ENCODE measurements at regions not wholly inside any gene's neighbourhood (a gene's known extent, or its start where the extent isn't known, plus 50 kb on each side); places are given as distances from the start of the nearest gene placed in this dataset.
A peak's percentile ranks its signal among the peaks of the same experiment; 100 is the strongest.

DNA sequence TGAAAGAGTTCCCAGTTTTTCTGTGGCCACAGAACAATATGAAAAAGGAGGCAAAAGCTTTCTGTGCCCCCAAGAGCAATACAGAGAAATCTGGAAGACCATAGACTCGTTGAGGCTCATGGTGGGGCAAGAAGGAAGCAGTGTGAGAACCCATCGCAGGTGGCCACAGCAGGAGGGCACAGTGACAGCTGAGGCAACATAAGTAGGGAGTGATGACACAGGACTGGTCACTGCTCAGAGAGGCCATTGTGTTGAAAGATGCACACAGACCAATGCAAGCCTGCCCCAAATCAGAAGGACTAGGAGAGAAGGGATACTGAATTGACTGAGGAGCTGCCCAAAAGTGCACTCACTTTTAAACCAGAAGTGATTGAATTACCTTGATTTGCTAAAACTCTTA is 483.6 kb downstream of the EPHA4 start:
- Histone ChIP-seq H3K27me3 (ENCODE audit: control insufficient read depth, insufficient read depth, low read length) (no peaks in the 10 kb centered on the region), H3K36me3 (ENCODE audit: control insufficient read depth, insufficient read depth, low read length) (no peaks in the 10 kb centered on the region), H3K4me3 (ENCODE audit: low read depth, low read length) (no peak overlapping the region)
- POLR2A ChIA-PET = no interaction called here
- TF ChIP-seq, protein P1, sequence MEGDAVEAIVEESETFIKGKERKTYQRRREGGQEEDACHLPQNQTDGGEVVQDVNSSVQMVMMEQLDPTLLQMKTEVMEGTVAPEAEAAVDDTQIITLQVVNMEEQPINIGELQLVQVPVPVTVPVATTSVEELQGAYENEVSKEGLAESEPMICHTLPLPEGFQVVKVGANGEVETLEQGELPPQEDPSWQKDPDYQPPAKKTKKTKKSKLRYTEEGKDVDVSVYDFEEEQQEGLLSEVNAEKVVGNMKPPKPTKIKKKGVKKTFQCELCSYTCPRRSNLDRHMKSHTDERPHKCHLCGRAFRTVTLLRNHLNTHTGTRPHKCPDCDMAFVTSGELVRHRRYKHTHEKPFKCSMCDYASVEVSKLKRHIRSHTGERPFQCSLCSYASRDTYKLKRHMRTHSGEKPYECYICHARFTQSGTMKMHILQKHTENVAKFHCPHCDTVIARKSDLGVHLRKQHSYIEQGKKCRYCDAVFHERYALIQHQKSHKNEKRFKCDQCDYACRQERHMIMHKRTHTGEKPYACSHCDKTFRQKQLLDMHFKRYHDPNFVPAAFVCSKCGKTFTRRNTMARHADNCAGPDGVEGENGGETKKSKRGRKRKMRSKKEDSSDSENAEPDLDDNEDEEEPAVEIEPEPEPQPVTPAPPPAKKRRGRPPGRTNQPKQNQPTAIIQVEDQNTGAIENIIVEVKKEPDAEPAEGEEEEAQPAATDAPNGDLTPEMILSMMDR (IDR thresholded peaks at IDR 0.05; ENCODE audit: insufficient read depth, low read depth, low read length) = no peak
- CTCF ChIA-PET = interaction anchor here (0.7 to 1.3 kb wide), 3 partner anchors 12 to 55 kb away, joined by 3 to 4 read pairs (median 3); no protein-coding TSS in a partner anchor
- DNase-seq (ENCODE audit: low read depth) = no peak

DNA sequence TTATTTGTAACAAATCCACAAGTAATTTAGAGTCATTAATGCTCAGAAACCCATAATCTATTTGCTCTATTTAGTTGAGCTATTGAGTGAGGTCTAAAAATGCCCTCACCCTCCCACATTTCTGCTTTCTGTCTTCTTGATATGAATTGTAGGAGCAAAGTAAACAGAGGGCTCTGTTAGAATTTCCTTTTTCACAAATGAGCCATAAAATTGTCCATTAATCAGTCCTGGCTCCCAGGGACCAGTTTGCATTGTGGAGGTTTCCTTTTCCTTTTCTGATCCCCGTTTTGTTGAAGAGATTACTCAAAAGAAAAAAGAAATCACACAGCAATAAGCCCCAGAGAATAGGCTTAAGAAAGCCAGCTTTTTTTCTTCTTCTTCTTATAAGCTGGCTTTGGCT is 476.7 kb downstream of the EPHA4 start:
- no peak for DNase-seq (ENCODE audit: low read depth)
- Histone ChIP-seq H3K36me3 (ENCODE audit: control insufficient read depth, insufficient read depth, low read length) (no peaks in the 10 kb centered on the region), H3K4me3 (ENCODE audit: low read depth, low read length) (no peak overlapping the region), H3K27me3 (ENCODE audit: control insufficient read depth, insufficient read depth, low read length) (no peaks in the 10 kb centered on the region)
- POLR2A ChIA-PET = no interaction called here
- CTCF ChIA-PET = no interaction called here
- TF ChIP-seq, protein P1 (IDR thresholded peaks at IDR 0.05; ENCODE audit: insufficient read depth, low read depth, low read length) = no peak

DNA sequence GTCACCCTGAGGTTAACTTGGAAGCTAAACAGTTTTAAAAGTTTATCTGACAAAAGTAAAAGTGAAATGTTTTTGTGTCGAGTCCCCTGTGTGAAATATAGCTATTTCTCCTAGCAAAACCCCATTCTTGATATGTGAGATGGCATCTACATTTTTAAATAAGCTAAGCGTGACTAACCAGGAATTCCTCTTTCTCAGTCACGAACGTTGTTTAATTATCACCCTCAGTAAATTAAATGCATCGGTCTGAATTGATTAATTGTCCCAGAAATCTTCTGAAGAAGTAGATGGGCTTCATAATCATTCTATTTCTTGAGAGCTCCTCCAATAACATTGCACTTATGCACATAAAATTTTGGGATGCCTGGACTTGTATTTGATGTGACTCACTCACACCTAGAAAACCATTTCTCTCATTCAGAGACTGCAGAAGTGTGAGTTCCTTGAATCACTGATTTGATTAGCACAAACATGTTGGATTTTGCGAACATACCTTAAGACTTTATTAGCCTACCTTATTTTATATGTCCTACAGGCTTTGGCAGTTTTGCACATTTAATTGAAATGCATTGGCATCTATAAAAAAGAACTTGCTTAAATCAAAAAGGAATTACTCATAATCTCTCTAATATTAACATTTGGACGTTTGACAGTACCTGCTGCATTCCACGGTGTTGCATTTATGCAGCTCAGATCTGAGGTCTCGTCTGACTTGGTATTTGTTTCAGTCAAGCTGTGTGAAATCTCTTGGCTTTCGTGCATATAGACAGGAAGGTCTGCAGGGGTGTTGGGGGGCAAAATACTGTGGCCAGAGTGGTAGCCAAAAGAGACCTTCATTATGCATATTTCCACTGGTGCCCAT is 475.2 kb downstream of the EPHA4 start:
- H3K4me3 ChIP-seq (ENCODE audit: low read depth, low read length) = no peak overlapping the region
- ChIA-PET CTCF (no interaction called here), POLR2A (interaction anchor here (0.6 kb wide), 1 partner anchor 827 kb away, joined by 3 read pairs; no protein-coding TSS in a partner anchor)
- no peaks in the 10 kb centered on the region for H3K36me3 ChIP-seq (ENCODE audit: control insufficient read depth, insufficient read depth, low read length)
- no peak for DNase-seq (ENCODE audit: low read depth)
- TF ChIP-seq, protein P1 (IDR thresholded peaks at IDR 0.05; ENCODE audit: insufficient read depth, low read depth, low read length) = no peak
- H3K27me3 ChIP-seq (ENCODE audit: control insufficient read depth, insufficient read depth, low read length) = no peaks in the 10 kb centered on the region

DNA sequence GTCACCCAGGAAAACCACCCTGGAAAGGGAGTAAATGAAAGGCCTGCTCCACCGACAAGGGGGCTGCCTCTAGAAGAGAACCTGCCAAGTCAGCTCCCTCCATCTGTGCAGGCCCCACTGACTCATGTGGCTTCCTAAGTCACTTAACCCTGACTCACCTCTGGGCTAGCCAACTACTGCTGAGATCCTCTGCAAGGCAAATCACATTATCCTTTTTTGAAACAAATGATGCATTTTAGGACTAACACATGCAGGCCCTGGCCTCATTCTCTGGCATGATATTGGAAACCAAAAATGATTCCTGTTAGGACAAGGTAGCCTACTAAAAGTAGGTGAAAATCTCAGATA is 474.6 kb downstream of the EPHA4 start:
- TF ChIP-seq, protein P1 (IDR thresholded peaks at IDR 0.05; ENCODE audit: insufficient read depth, low read depth, low read length) = no peak
- DNase-seq (ENCODE audit: low read depth) = peak; percentile 16
- Histone ChIP-seq H3K27me3 (ENCODE audit: control insufficient read depth, insufficient read depth, low read length) (no peaks in the 10 kb centered on the region), H3K36me3 (ENCODE audit: control insufficient read depth, insufficient read depth, low read length) (no peaks in the 10 kb centered on the region), H3K4me3 (ENCODE audit: low read depth, low read length) (no peak overlapping the region)
- POLR2A ChIA-PET = no interaction called here
- CTCF ChIA-PET = no interaction called here

DNA sequence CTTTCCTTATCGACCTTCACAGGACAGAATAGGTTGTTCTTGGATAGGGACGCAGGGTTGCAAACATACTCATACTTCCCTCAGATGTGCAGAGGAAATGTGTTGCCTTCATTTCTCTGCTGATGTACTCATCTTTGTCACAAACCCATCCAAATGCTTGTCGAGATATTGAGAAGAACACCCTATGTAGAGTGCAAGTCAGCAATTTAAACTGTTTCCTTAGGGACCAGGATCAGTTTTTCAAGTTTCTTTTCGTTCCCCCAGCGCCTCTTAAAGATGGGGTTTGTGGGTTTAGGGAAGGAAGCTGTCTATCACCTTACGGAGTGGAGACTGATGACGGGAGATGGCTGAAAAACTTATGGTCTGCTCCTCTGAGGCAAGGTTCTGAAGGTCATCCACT is 474.2 kb downstream of the EPHA4 start:
- CTCF ChIA-PET = no interaction called here
- Histone ChIP-seq H3K4me3 (ENCODE audit: low read depth, low read length) (no peak overlapping the region), H3K27me3 (ENCODE audit: control insufficient read depth, insufficient read depth, low read length) (no peaks in the 10 kb centered on the region), H3K36me3 (ENCODE audit: control insufficient read depth, insufficient read depth, low read length) (no peaks in the 10 kb centered on the region)
- DNase-seq (ENCODE audit: low read depth) = no peak
- TF ChIP-seq, protein P1 (IDR thresholded peaks at IDR 0.05; ENCODE audit: insufficient read depth, low read depth, low read length) = no peak
- POLR2A ChIA-PET = no interaction called here
